DND-41 (cell line): ENCODE measurements at regions not wholly inside any gene's neighbourhood (a gene's known extent, or its start where the extent isn't known, plus 50 kb on each side); places are given as distances from the start of the nearest gene placed in this dataset.

ENCODE experiments used
- ATAC-seq: fragments of 200-7000 bp; cut with Tn5 transposase; 3 replicates; pipeline ENCODE4 v1.9.1; 2021; ENCODE audit warnings: low read depth; ENCODE audit not compliant: insufficient read depth
- DNase-seq: peaks from one replicate; pipeline ENCODE4 v3.0.0-alpha.2; 2020
- H2AFZ ChIP-seq: 2 replicates; pipeline ENCODE4 v1.6.0; 2012; ENCODE audit warnings: low read depth, low read length
- H3K27ac ChIP-seq: 2 replicates; pipeline ENCODE4 v1.5.1; 2012; ENCODE audit warnings: low read length, inconsistent platforms
- H3K27me3 ChIP-seq: fragments of 200-600 bp; sonication (generic); 2 replicates; pipeline ENCODE4 v1.6.0; 2012; ENCODE audit warnings: low read length, mild to moderate bottlenecking, inconsistent platforms; ENCODE audit not compliant: insufficient read depth, poor library complexity
- H3K36me3 ChIP-seq: 2 replicates; pipeline ENCODE4 v1.5.1; 2012; ENCODE audit warnings: low read length, inconsistent platforms; ENCODE audit not compliant: insufficient read depth
- H3K4me1 ChIP-seq: 2 replicates; pipeline ENCODE4 v1.5.1; 2012; ENCODE audit warnings: mild to moderate bottlenecking, low read length; ENCODE audit not compliant: insufficient read depth
- H3K4me2 ChIP-seq: 2 replicates; pipeline ENCODE4 v1.6.0; 2012; ENCODE audit warnings: mild to moderate bottlenecking, moderate library complexity, low read length, inconsistent platforms; ENCODE audit not compliant: insufficient read depth
- H3K4me3 ChIP-seq, 2 experiments: fragments of 200-600 bp in 1 of 2; shearing (Covaris generic) in 1 of 2; 2 replicates each; pipeline ENCODE4 v1.5.1; 2012 to 2016; ENCODE audit warnings: inconsistent platforms in 2 of 2, low read length in 2 of 2, mild to moderate bottlenecking in 2 of 2, low read depth in 1 of 2, moderate library complexity in 1 of 2
- H3K79me2 ChIP-seq: 2 replicates; pipeline ENCODE4 v1.6.0; 2012; ENCODE audit warnings: low read length, inconsistent platforms; ENCODE audit not compliant: insufficient read depth
- H3K9ac ChIP-seq: 2 replicates; pipeline ENCODE4 v1.6.0; 2012; ENCODE audit warnings: low read depth, mild to moderate bottlenecking, inconsistent platforms, low read length, moderate library complexity
- H3K9me3 ChIP-seq: 2 replicates; pipeline ENCODE4 v1.5.1; 2012; ENCODE audit warnings: low read length, moderate library complexity, mild to moderate bottlenecking, inconsistent platforms; ENCODE audit not compliant: insufficient read depth, severe bottlenecking
- H4K20me1 ChIP-seq: 2 replicates; pipeline ENCODE4 v1.6.0; 2012; ENCODE audit warnings: low read length; ENCODE audit not compliant: insufficient read depth
- CTCF ChIP-seq: IDR thresholded peaks from 2 replicates; pipeline ENCODE4 v1.5.1; 2012; ENCODE audit warnings: borderline replicate concordance, low read length, moderate library complexity, mild to moderate bottlenecking; ENCODE audit not compliant: poor library complexity, severe bottlenecking; ENCODE audit errors: extremely low read depth
- EZH2 ChIP-seq: IDR thresholded peaks from 3 replicates; pipeline ENCODE4 v1.6.1; 2012; ENCODE audit warnings: borderline replicate concordance, low read depth, mild to moderate bottlenecking, moderate library complexity, low read length, inconsistent platforms; ENCODE audit not compliant: severe bottlenecking

GRCh38 chr10:65845916-65846315, 1079.9 kb upstream of the LRRTM3 start:
- H3K4me2 ChIP-seq = no peak overlapping the region
- ATAC-seq = no peak
- no peak overlapping the region for H3K9ac ChIP-seq
- H3K36me3 ChIP-seq = no peaks in the 10 kb centered on the region
- H3K9me3 ChIP-seq = no peaks in the 10 kb centered on the region
- no peak overlapping the region for H3K4me3 ChIP-seq
- no peak for TF ChIP-seq CTCF
- no peak for TF ChIP-seq EZH2
- no peak overlapping the region for H2AFZ ChIP-seq
- H4K20me1 ChIP-seq = no peaks in the 10 kb centered on the region
- H3K27me3 ChIP-seq = no peaks in the 10 kb centered on the region
- no peaks in the 10 kb centered on the region for H3K79me2 ChIP-seq
- no peak for DNase-seq
- no peaks in the 10 kb centered on the region for H3K4me1 ChIP-seq
- no peak overlapping the region for H3K27ac ChIP-seq

- no peaks in the 10 kb centered on the region for H3K9me3 ChIP-seq
- DNase-seq (no peak), ATAC-seq (no peak)
- no peaks in the 10 kb centered on the region for H4K20me1 ChIP-seq
- H3K4me3 ChIP-seq = no peak overlapping the region
- H3K36me3 ChIP-seq = no peaks in the 10 kb centered on the region
- no peak overlapping the region for H3K27ac ChIP-seq
- no peak overlapping the region for H3K9ac ChIP-seq
- no peaks in the 10 kb centered on the region for H3K4me1 ChIP-seq
- no peak overlapping the region for H3K4me2 ChIP-seq
- TF ChIP-seq CTCF = no peak
- TF ChIP-seq EZH2 = no peak
- no peaks in the 10 kb centered on the region for H3K79me2 ChIP-seq
- H3K27me3 ChIP-seq = no peaks in the 10 kb centered on the region
- H2AFZ ChIP-seq = no peak overlapping the region
These were observed 1079.3 kb upstream of the LRRTM3 start for GRCh38 chr10:65846541-65846940.

DNA sequence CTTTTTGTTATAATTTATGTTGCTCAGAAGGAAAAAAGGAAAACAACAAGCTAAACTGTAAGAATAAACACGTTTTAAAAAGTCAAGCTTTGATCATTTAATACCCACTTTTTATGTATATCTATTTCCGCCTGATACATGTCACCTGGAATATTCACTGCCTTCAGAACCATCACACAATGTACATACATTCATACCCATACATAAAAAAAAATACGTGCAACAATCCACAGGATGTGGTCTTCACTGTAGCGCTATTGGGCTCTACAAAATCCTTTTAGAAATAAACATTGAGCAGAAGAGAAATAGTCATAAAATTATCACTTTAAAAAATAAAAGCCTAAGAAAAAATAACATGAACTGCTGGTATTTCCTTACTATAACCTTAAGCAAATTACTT, 1078.9 kb upstream of the LRRTM3 start:
- Histone ChIP-seq H2AFZ (no peak overlapping the region), H3K4me3 (no peak overlapping the region), H3K27ac (no peak overlapping the region), H4K20me1 (no peaks in the 10 kb centered on the region), H3K36me3 (no peaks in the 10 kb centered on the region), H3K4me1 (no peaks in the 10 kb centered on the region), H3K4me2 (no peak overlapping the region), H3K79me2 (no peaks in the 10 kb centered on the region), H3K9me3 (no peaks in the 10 kb centered on the region), H3K9ac (no peak overlapping the region), H3K27me3 (no peaks in the 10 kb centered on the region)
- TF ChIP-seq EZH2 (no peak), CTCF (no peak)
- DNase-seq (no peak), ATAC-seq (no peak)

DNA sequence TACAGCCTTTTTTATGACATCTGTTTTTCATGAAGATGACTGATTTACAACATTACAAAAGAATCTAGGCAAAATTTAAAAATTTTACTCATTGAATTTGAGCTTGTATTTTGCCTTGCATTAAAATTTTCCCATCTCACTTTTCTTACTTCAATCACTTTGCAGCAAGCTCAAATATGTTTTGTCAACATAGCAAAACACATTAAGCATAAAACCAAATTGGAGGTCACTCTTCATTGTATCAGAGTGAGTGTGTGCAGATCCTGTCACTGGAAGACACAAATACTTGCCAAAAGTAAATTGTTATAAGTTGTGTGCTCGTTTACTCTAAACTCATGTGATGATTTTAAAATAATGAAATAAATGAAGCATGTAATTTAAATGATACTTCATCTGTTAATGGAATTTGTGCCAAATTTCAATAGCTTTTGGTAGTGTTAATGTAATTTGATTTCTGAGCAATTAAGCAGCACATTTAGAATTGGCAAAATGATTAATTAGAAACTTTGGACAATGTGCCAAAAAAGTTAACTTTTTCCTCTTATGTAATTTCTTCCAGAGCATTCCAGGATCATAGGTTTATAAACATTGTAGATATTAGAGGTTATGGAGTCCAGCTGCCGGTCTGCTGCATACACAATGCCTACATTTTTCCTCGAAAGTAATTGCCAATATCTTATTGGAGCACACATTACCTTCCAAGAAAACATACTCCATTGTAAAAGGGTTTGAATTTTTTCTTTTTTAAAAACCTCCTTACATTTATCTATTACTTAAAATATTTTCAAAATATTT, 1078.2 kb upstream of the LRRTM3 start:
- Histone ChIP-seq H3K36me3 (no peaks in the 10 kb centered on the region), H3K79me2 (no peaks in the 10 kb centered on the region), H3K4me1 (no peaks in the 10 kb centered on the region), H3K27ac (no peak overlapping the region), H3K9ac (no peak overlapping the region), H2AFZ (no peak overlapping the region), H4K20me1 (no peaks in the 10 kb centered on the region), H3K4me2 (no peak overlapping the region), H3K9me3 (no peaks in the 10 kb centered on the region), H3K27me3 (no peaks in the 10 kb centered on the region), H3K4me3 (no peak overlapping the region)
- no peak for TF ChIP-seq CTCF
- TF ChIP-seq EZH2 = no peak
- DNase-seq = no peak
- no peak for ATAC-seq
